Neural progenitor cell (in vitro differentiated cells): ENCODE measurements at regions not wholly inside any gene's neighbourhood (a gene's known extent, or its start where the extent isn't known, plus 50 kb on each side); places are given as distances from the start of the nearest gene placed in this dataset.

Experiments used
- EZH2phosphoT487 ChIP-seq: fragments of 200-600 bp; sonication (generic); IDR thresholded peaks from 2 replicates; pipeline ENCODE4 v1.6.1; 2017; ENCODE audit warnings: antibody characterized with exemption
- TF ChIP-seq, protein P1 (sequence below): fragments of 200-600 bp; sonication (generic); IDR thresholded peaks from 2 replicates; pipeline ENCODE4 v1.5.1; 2017; ENCODE audit warnings: antibody characterized with exemption, mild to moderate bottlenecking

DNA sequence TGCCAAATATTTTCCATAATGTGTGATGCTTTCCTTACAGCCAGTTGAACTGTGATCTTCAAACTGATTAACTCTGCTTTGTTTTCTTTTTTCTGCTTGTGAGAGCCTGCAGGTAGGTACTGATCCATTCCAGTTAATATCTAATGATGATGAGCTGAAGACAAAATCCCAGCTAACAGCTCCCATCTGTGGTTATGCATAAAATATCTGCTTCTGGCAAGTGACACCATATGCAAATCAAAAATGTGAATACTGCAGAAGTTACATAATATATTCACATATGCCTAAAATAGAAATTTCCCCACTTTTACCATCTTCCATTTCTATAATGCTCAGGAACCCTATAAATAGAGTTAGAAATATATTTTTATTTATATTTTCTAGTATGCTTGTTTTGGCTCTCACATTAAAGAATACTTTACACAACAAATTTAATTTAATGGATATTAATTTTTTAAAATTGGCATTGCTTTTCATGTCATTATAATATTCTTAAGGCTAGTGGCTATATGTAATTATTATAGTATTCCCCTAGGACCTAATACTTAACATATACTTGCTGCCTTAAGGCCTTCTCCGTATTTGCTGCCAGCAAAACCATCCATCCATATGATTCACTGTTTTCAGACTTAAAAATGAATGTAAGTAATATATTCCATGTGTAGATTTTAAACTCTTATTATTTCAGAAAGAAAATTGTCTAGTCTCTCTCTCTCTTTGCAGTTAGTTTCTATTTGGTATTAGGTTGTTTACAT, 83.8 kb downstream of the CCER1 start:
- TF ChIP-seq, protein P1, sequence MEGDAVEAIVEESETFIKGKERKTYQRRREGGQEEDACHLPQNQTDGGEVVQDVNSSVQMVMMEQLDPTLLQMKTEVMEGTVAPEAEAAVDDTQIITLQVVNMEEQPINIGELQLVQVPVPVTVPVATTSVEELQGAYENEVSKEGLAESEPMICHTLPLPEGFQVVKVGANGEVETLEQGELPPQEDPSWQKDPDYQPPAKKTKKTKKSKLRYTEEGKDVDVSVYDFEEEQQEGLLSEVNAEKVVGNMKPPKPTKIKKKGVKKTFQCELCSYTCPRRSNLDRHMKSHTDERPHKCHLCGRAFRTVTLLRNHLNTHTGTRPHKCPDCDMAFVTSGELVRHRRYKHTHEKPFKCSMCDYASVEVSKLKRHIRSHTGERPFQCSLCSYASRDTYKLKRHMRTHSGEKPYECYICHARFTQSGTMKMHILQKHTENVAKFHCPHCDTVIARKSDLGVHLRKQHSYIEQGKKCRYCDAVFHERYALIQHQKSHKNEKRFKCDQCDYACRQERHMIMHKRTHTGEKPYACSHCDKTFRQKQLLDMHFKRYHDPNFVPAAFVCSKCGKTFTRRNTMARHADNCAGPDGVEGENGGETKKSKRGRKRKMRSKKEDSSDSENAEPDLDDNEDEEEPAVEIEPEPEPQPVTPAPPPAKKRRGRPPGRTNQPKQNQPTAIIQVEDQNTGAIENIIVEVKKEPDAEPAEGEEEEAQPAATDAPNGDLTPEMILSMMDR = no peak
- TF ChIP-seq EZH2phosphoT487 = no peak
